GM12892 (cell line): ENCODE measurements at regions not wholly inside any gene's neighbourhood (a gene's known extent, or its start where the extent isn't known, plus 50 kb on each side); places are given as distances from the start of the nearest gene placed in this dataset.

Experiments used
- POLR2A ChIP-seq: IDR thresholded peaks from 2 replicates; pipeline ENCODE4 v1.6.1; 2011; ENCODE audit warnings: low read depth, low read length, control low read depth
- POLR2AphosphoS5 ChIP-seq: IDR thresholded peaks from 2 replicates; pipeline ENCODE4 v1.6.1; 2011; ENCODE audit warnings: low read depth, low read length, control low read depth

- TF ChIP-seq POLR2A: no peak
- TF ChIP-seq POLR2AphosphoS5: no peak
Measured at GRCh38 chr2:144621266-144621665, 101.3 kb upstream of the ZEB2 start.
